ENCODE measurements at regions not wholly inside any gene's neighbourhood (a gene's known extent, or its start where the extent isn't known, plus 50 kb on each side); places are given as distances from the start of the nearest gene placed in this dataset.

- TF ChIP-seq POLR2A (IDR thresholded peaks at IDR 0.05; ENCODE audit: low read depth, low read length) (no peak), POLR2AphosphoS5 (IDR thresholded peaks at IDR 0.05; ENCODE audit: low read depth, low read length) (no peak)
These were observed 320.5 kb downstream of the CENPW start for GRCh38 chr6:126660376-126660775.
